Osteocyte (in vitro differentiated cells): ENCODE measurements at regions not wholly inside any gene's neighbourhood (a gene's known extent, or its start where the extent isn't known, plus 50 kb on each side); places are given as distances from the start of the nearest gene placed in this dataset.

Source experiments
- DNase-seq: peaks from one replicate; pipeline ENCODE4 v3.0.0; 2021; ENCODE audit warnings: mixed read lengths; ENCODE audit not compliant: unreplicated experiment; ENCODE audit errors: extremely low spot score
- H3K27ac Mint-ChIP-seq: one replicate; pipeline ENCODE4 v1.8.0; 2021; ENCODE audit warnings: mild to moderate bottlenecking, mixed read lengths; ENCODE audit not compliant: unreplicated experiment
- H3K27me3 Mint-ChIP-seq: one replicate; pipeline ENCODE4 v1.8.0; 2021; ENCODE audit warnings: mixed read lengths; ENCODE audit not compliant: unreplicated experiment
- H3K36me3 Mint-ChIP-seq: one replicate; pipeline ENCODE4 v1.8.0; 2021; ENCODE audit warnings: mixed read lengths; ENCODE audit not compliant: unreplicated experiment
- H3K4me1 Mint-ChIP-seq: one replicate; pipeline ENCODE4 v1.8.0; 2021; ENCODE audit warnings: mixed read lengths; ENCODE audit not compliant: unreplicated experiment
- H3K4me3 Mint-ChIP-seq: one replicate; pipeline ENCODE4 v1.8.0; 2021; ENCODE audit warnings: mild to moderate bottlenecking, moderate library complexity, mixed read lengths; ENCODE audit not compliant: unreplicated experiment
- H3K9me3 Mint-ChIP-seq: one replicate; pipeline ENCODE4 v1.8.0; 2021; ENCODE audit warnings: mixed read lengths; ENCODE audit not compliant: unreplicated experiment
- TF ChIP-seq, protein P1 (sequence below): fragments of 200-600 bp; sonication (generic); IDR thresholded peaks from 2 replicates; pipeline ENCODE4 v1.5.0; 2021; ENCODE audit warnings: antibody characterized with exemption, mild to moderate bottlenecking, moderate library complexity

DNA sequence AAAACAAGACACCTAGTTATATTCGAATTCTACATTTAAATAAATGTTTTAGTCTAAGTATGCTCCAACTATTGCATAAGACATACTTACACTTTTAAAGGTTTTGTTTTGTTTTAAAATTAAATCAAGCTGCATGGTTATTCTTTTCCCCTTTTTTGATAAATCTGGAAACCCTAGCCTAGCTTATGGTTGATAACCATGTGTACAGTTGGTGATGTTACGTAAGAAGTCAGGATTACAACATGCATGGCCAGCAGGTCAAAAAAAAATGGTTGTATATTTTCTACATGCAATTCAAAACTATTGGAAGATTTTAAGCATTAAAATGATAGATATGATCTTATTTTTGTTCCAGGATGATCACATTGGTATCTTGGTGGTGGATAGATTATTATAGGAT lies 1600.6 kb downstream of the PLA2G4A start:
- H3K27ac Mint-ChIP-seq: no peak overlapping the region
- peaks cover 3% of the 10 kb centered on the region for H3K4me1 Mint-ChIP-seq
- no peaks in the 10 kb centered on the region for H3K27me3 Mint-ChIP-seq
- no peak for DNase-seq
- TF ChIP-seq, protein P1, sequence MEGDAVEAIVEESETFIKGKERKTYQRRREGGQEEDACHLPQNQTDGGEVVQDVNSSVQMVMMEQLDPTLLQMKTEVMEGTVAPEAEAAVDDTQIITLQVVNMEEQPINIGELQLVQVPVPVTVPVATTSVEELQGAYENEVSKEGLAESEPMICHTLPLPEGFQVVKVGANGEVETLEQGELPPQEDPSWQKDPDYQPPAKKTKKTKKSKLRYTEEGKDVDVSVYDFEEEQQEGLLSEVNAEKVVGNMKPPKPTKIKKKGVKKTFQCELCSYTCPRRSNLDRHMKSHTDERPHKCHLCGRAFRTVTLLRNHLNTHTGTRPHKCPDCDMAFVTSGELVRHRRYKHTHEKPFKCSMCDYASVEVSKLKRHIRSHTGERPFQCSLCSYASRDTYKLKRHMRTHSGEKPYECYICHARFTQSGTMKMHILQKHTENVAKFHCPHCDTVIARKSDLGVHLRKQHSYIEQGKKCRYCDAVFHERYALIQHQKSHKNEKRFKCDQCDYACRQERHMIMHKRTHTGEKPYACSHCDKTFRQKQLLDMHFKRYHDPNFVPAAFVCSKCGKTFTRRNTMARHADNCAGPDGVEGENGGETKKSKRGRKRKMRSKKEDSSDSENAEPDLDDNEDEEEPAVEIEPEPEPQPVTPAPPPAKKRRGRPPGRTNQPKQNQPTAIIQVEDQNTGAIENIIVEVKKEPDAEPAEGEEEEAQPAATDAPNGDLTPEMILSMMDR: no peak
- H3K4me3 Mint-ChIP-seq: no peak overlapping the region
- peaks cover 4% of the 10 kb centered on the region for H3K9me3 Mint-ChIP-seq
- H3K36me3 Mint-ChIP-seq: no peaks in the 10 kb centered on the region

DNA sequence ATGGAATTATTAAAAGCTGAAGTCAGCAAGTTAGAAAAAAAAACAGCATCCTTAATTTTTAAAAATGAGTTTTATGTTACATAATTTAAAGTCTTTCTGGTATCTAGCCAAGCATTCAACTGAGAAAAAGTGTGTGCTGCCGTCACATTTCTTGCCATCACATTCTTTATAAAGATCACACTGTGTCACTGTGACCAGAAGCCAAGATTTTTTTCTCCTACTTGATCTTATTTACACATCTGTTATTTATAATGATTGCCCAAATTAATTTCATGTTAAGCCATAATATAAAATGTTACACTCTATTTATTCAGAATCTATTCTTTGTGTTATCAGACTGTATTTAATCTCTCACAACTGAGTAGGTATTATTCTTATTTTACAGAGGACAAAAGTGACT lies 1603.7 kb downstream of the PLA2G4A start:
- Mint-ChIP-seq H3K4me1 (no peaks in the 10 kb centered on the region), H3K27me3 (no peaks in the 10 kb centered on the region), H3K4me3 (no peak overlapping the region), H3K36me3 (no peaks in the 10 kb centered on the region), H3K9me3 (peaks cover 4% of the 10 kb centered on the region), H3K27ac (no peak overlapping the region)
- TF ChIP-seq, protein P1: no peak
- DNase-seq: no peak

DNA sequence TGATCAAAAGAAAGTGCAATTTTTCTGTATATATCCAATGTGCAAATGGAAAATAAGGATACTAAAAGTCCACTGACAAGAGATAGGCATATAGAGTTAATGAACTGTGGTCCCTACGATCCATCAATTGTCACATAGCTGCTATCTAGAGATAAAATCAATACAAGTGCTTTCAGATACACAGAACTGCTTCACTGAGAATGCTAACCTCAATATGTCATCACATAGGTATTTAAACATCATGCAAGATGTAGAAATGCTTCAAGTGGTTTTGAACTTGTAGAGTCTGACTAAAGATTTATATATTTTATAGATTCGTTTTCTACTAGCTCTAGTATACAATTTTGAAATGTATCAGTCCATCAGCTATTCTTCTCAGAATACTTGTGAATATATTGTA lies 1604.7 kb downstream of the PLA2G4A start:
- no peaks in the 10 kb centered on the region for H3K27me3 Mint-ChIP-seq
- peaks cover 4% of the 10 kb centered on the region for H3K9me3 Mint-ChIP-seq
- DNase-seq: no peak
- H3K27ac Mint-ChIP-seq: no peak overlapping the region
- no peaks in the 10 kb centered on the region for H3K4me1 Mint-ChIP-seq
- H3K36me3 Mint-ChIP-seq: no peaks in the 10 kb centered on the region
- H3K4me3 Mint-ChIP-seq: no peak overlapping the region
- TF ChIP-seq, protein P1: no peak

DNA sequence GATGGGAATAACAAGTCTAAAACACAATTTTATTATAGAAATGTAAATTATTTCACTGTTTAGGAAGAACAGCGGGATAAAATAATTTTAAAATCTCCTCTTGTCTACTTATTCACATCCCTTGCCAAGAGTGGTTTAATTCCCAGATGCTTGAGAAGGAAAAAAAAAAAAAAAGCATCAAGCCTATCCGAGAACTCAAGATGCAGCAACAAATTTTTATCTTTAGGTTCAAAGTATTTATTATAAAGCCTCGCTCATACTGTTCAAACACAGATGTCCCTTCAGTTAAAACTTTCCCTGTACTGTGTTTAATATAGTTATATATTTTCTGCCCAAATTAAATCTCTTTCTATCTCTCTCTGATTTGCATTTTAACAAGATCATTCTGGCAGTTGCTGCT lies 1615.8 kb downstream of the PLA2G4A start:
- no peaks in the 10 kb centered on the region for H3K9me3 Mint-ChIP-seq
- no peaks in the 10 kb centered on the region for H3K4me1 Mint-ChIP-seq
- TF ChIP-seq, protein P1: no peak
- H3K27me3 Mint-ChIP-seq: no peaks in the 10 kb centered on the region
- no peak overlapping the region for H3K4me3 Mint-ChIP-seq
- H3K27ac Mint-ChIP-seq: no peak overlapping the region
- no peaks in the 10 kb centered on the region for H3K36me3 Mint-ChIP-seq
- DNase-seq: no peak

DNA sequence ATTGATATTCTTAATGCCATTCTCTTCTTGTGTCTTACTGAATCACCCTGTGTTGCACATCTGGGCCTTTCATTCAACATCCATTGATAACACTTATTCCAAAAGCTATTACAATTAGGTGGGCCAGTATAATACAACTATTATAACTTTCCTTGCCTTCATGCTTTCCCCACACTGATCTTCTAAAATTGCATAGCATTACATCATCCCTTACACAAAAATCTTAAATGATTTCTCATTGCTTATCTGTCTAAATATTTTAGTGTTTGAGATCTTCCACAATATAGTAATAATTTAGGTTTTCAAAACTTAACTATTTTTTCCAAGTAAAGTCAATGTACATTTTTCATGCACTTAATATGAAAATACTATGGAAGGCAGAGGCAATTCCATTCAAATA lies 1634.1 kb downstream of the PLA2G4A start:
- TF ChIP-seq, protein P1: no peak
- DNase-seq: no peak
- Mint-ChIP-seq H3K9me3 (peaks cover 4% of the 10 kb centered on the region), H3K4me3 (no peak overlapping the region), H3K27me3 (no peaks in the 10 kb centered on the region), H3K36me3 (no peaks in the 10 kb centered on the region), H3K27ac (no peak overlapping the region), H3K4me1 (no peaks in the 10 kb centered on the region)
